GM18907 (cell line): ENCODE measurements at regions not wholly inside any gene's neighbourhood (a gene's known extent, or its start where the extent isn't known, plus 50 kb on each side); places are given as distances from the start of the nearest gene placed in this dataset.
"Not testable (repeated sequence)": the region's sequence is repeated elsewhere in the genome, so short reads cannot be mapped to it uniquely, and the experiment has no call there.

Experiments
- ATAC-seq: cut with Tn5 transposase; IDR thresholded peaks from one replicate; pipeline ENCODE4 v1.9.1; 2021; ENCODE audit warnings: mild to moderate bottlenecking, moderate library complexity; ENCODE audit not compliant: unreplicated experiment

GRCh38 chr3:82201316-82201715 lies 439.9 kb upstream of the GBE1 start:
- ATAC-seq, result no peak

GRCh38 chr3:82198009-82198408 lies 436.6 kb upstream of the GBE1 start:
- ATAC-seq, result no peak

GRCh38 chr3:82196645-82197044 lies 435.2 kb upstream of the GBE1 start:
- ATAC-seq, result no peak

- no peak for ATAC-seq
These were observed 433.4 kb upstream of the GBE1 start for GRCh38 chr3:82194870-82195269.

- ATAC-seq, result no peak
These were observed 424.6 kb upstream of the GBE1 start for GRCh38 chr3:82186017-82186416.

- no peak for ATAC-seq
These were observed 417.8 kb upstream of the GBE1 start for GRCh38 chr3:82179291-82179690.

- no peak for ATAC-seq
These were observed 416.8 kb upstream of the GBE1 start for GRCh38 chr3:82178291-82178690.

- ATAC-seq, result no peak
These were observed 416.3 kb upstream of the GBE1 start for GRCh38 chr3:82177774-82178173.

- no peak for ATAC-seq
These were observed 403.8 kb upstream of the GBE1 start for GRCh38 chr3:82165266-82165665.

GRCh38 chr3:82163907-82164520 lies 402.6 kb upstream of the GBE1 start:
- peak; percentile 58 for ATAC-seq

GRCh38 chr3:82157952-82158351 lies 396.5 kb upstream of the GBE1 start:
- no peak for ATAC-seq

- not testable (repeated sequence) for ATAC-seq
These were observed 392.4 kb upstream of the GBE1 start for GRCh38 chr3:82153892-82154291.

GRCh38 chr3:82145742-82146141 lies 384.3 kb upstream of the GBE1 start:
- ATAC-seq, result no peak

- ATAC-seq, result no peak
These were observed 383.4 kb upstream of the GBE1 start for GRCh38 chr3:82144811-82145210.

- ATAC-seq, result no peak
These were observed 382.4 kb upstream of the GBE1 start for GRCh38 chr3:82143661-82144412.

- no peak for ATAC-seq
These were observed 380.1 kb upstream of the GBE1 start for GRCh38 chr3:82141592-82141991.

- no peak for ATAC-seq
These were observed 376.4 kb upstream of the GBE1 start for GRCh38 chr3:82137861-82138260.

GRCh38 chr3:82137050-82137449 lies 375.6 kb upstream of the GBE1 start:
- no peak for ATAC-seq

- peak; percentile 95 for ATAC-seq
These were observed 371.7 kb upstream of the GBE1 start for GRCh38 chr3:82133070-82133606.

GRCh38 chr3:82132210-82133069 lies 371.0 kb upstream of the GBE1 start:
- ATAC-seq, result no peak

- ATAC-seq, result no peak
These were observed 368.6 kb upstream of the GBE1 start for GRCh38 chr3:82130046-82130445.
